Breast epithelium (tissue), 3 donors: ENCODE measurements at regions not wholly inside any gene's neighbourhood (a gene's known extent, or its start where the extent isn't known, plus 50 kb on each side); places are given as distances from the start of the nearest gene placed in this dataset.

ENCODE experiments used
- POLR2A ChIP-seq: fragments of 450-650 bp; IDR thresholded peaks from one replicate; pipeline ENCODE4 v1.6.1; 2016; ENCODE audit warnings: antibody characterized with exemption, mild to moderate bottlenecking, moderate library complexity
- POLR2AphosphoS5 ChIP-seq, 3 donors: sonication (generic); formaldehyde crosslinking; IDR thresholded peaks; one replicate each; pipeline ENCODE4 v1.6.1; 2017; ENCODE audit warnings: antibody characterized with exemption in 3 of 3

- TF ChIP-seq POLR2AphosphoS5 (IDR thresholded peaks at IDR 0.05) (no peak), POLR2A (no peak)
Measured at GRCh38 chr5:105630803-105631202, 2039.9 kb downstream of the EFNA5 start.
